Tibial nerve (tissue), 4 donors: ENCODE measurements at regions not wholly inside any gene's neighbourhood (a gene's known extent, or its start where the extent isn't known, plus 50 kb on each side); places are given as distances from the start of the nearest gene placed in this dataset.

Experiments used
- DNase-seq, 2 donors: peaks; one replicate each; pipeline ENCODE4 v3.0.0-alpha.2; 2019; ENCODE audit warnings: low spot score in 2 of 2
- H3K27ac ChIP-seq, 4 donors: fragments of 200-600 bp; sonication (generic) in 3 of 4; one replicate each; pipeline ENCODE4 v1.5.1; 2017 to 2019; ENCODE audit warnings: mild to moderate bottlenecking in 1 of 4
- H3K27me3 ChIP-seq, 2 donors: fragments of 200-600 bp; sonication (generic) in 1 of 2; one replicate each; pipeline versions ENCODE4 v1.5.1 to v1.6.0; 2017 to 2019
- H3K36me3 ChIP-seq, 3 donors: fragments of 200-600 bp; sonication (generic); one replicate each; pipeline ENCODE4 v1.5.1; 2018 to 2019
- H3K4me1 ChIP-seq, 4 donors: fragments of 200-600 bp; sonication (generic) in 3 of 4; one replicate each; pipeline ENCODE4 v1.5.1; 2017 to 2019
- H3K4me3 ChIP-seq, 4 donors: fragments of 200-600 bp; sonication (generic) in 3 of 4; one replicate each; pipeline ENCODE4 v1.5.1; 2017 to 2019; ENCODE audit warnings: mild to moderate bottlenecking in 1 of 4, moderate library complexity in 1 of 4
- H3K9me3 ChIP-seq, 4 donors: fragments of 200-600 bp; sonication (generic) in 3 of 4; one replicate each; pipeline ENCODE4 v1.5.1; 2017 to 2019
- CTCF ChIP-seq, 5 experiments: fragments of 200-600 bp in 3 of 5; fragments of 450-650 bp in 2 of 5; sonication (generic) in 3 of 5; IDR thresholded peaks; one replicate each; pipeline ENCODE4 v1.5.1; 2016 to 2019; ENCODE audit warnings: antibody characterized with exemption in 5 of 5, mild to moderate bottlenecking in 3 of 5, moderate library complexity in 2 of 5
- EP300 ChIP-seq, 2 donors: sonication (generic); formaldehyde crosslinking; IDR thresholded peaks; one replicate each; pipeline ENCODE4 v1.6.1; 2017; ENCODE audit warnings: antibody characterized with exemption in 2 of 2, mild to moderate bottlenecking in 1 of 2
- POLR2A ChIP-seq, 2 donors: fragments of 450-650 bp; IDR thresholded peaks; one replicate each; pipeline ENCODE4 v1.6.1; 2017; ENCODE audit warnings: antibody characterized with exemption in 2 of 2, mild to moderate bottlenecking in 2 of 2, moderate library complexity in 2 of 2
- WGBS, 2 donors: methylation state at CpG; one replicate each; pipeline ENCODE4 v1.1.5; 2018; 5-methylcytosine and 5-hydroxymethylcytosine counted together

- Histone ChIP-seq H3K27me3 (no peaks in the 10 kb centered on the region), H3K4me1 (no peaks in the 10 kb centered on the region), H3K27ac (no peak overlapping the region), H3K4me3 (no peak overlapping the region), H3K36me3 (no peaks in the 10 kb centered on the region), H3K9me3 (no peaks in the 10 kb centered on the region)
- WGBS, 2 donors: 87 to 88% methylated on average over 5 of the region's 5 CpGs
- no peak for DNase-seq
- TF ChIP-seq CTCF (IDR thresholded peaks at IDR 0.05) (no peak), POLR2A (IDR thresholded peaks at IDR 0.05) (no peak), EP300 (IDR thresholded peaks at IDR 0.05) (no peak)
Observed at GRCh38 chr5:8238080-8238479, 369.1 kb downstream of the MTRR start.

GRCh38 chr5:8239198-8239597, 370.2 kb downstream of the MTRR start:
- H3K36me3 ChIP-seq: no peaks in the 10 kb centered on the region
- no peak overlapping the region for H3K4me3 ChIP-seq
- WGBS, 2 donors: 53 to 58% methylated on average over 5 of the region's 5 CpGs
- no peaks in the 10 kb centered on the region for H3K4me1 ChIP-seq
- peaks cover 0 to 2% (median 0%) of the 10 kb centered on the region in 4 donors for H3K9me3 ChIP-seq
- TF ChIP-seq EP300 (IDR thresholded peaks at IDR 0.05): no peak
- no peak for TF ChIP-seq CTCF (IDR thresholded peaks at IDR 0.05)
- no peak for TF ChIP-seq POLR2A (IDR thresholded peaks at IDR 0.05)
- H3K27ac ChIP-seq: no peak overlapping the region
- DNase-seq: no peak
- H3K27me3 ChIP-seq: no peaks in the 10 kb centered on the region

DNA sequence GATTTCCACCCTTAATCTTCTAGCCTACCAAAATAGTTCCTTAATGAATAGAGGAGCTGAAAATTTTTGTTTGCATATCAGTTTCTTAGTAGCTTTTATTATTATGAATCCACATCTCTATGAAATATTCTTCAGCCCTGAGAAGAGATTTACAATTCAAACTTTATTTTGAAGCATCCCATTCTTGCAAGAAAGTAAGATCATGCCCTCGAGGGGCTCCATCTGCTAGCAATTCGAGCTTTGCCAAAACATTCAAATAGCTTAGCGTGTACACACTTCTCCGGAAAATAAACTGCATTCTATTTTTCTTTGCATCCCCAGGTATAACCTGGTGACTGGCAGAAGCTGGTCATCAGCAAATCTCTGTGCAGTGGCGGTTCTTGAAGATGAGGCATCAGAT, 370.7 kb downstream of the MTRR start:
- Histone ChIP-seq H3K27ac (no peak overlapping the region), H3K9me3 (peaks cover 0 to 6% (median 0%) of the 10 kb centered on the region in 4 donors), H3K4me3 (no peak overlapping the region), H3K27me3 (no peaks in the 10 kb centered on the region), H3K36me3 (no peaks in the 10 kb centered on the region), H3K4me1 (no peaks in the 10 kb centered on the region)
- DNase-seq: no peak
- TF ChIP-seq EP300 (IDR thresholded peaks at IDR 0.05) (no peak), CTCF (IDR thresholded peaks at IDR 0.05) (no peak), POLR2A (IDR thresholded peaks at IDR 0.05) (no peak)
- 39 to 53% methylated on average over 5 of the region's 5 CpGs for WGBS, 2 donors

- H3K27ac ChIP-seq: no peak overlapping the region
- 0 to 61% methylated on average over 1 of the region's 1 CpG for WGBS, 2 donors
- TF ChIP-seq CTCF (IDR thresholded peaks at IDR 0.05) (no peak), EP300 (IDR thresholded peaks at IDR 0.05) (no peak), POLR2A (IDR thresholded peaks at IDR 0.05) (no peak)
Observed at GRCh38 chr5:8241076-8241475, 372.1 kb downstream of the MTRR start.

DNA sequence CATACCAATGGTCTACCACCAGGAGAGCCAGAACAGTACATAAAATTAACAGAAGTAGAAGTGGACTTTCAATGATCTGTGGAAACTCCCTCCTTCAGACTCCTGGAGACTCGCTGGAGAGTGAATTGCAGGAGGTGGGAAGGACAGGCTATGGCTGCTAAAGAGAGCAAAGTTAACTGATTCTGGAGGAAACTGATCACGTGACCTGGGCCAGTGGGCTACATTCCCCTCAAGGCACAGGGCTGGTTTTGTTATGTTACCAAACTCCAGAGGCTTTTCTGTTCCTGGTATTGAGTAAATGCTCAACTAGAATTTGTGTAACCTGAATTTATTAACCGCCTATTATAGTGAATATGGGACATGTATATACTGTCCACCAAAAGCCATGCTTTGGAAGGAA, 372.6 kb downstream of the MTRR start:
- TF ChIP-seq POLR2A (IDR thresholded peaks at IDR 0.05) (no peak), EP300 (IDR thresholded peaks at IDR 0.05) (no peak), CTCF (IDR thresholded peaks at IDR 0.05) (no peak)
- no peaks in the 10 kb centered on the region for H3K27me3 ChIP-seq
- H3K4me1 ChIP-seq: no peaks in the 10 kb centered on the region
- H3K27ac ChIP-seq: no peak overlapping the region
- DNase-seq: no peak
- H3K9me3 ChIP-seq: peaks cover 0 to 8% (median 0%) of the 10 kb centered on the region in 4 donors
- 82 to 90% methylated on average over 3 of the region's 3 CpGs for WGBS, 2 donors
- no peaks in the 10 kb centered on the region for H3K36me3 ChIP-seq
- no peak overlapping the region for H3K4me3 ChIP-seq

More at GRCh38 chr5:8241076-8241475, 372.1 kb downstream of the MTRR start:
- no peak overlapping the region for H3K4me3 ChIP-seq
- H3K4me1 ChIP-seq: no peaks in the 10 kb centered on the region
- H3K9me3 ChIP-seq: peaks cover 0 to 8% (median 0%) of the 10 kb centered on the region in 4 donors
- DNase-seq: no peak
- H3K27me3 ChIP-seq: no peaks in the 10 kb centered on the region
- no peaks in the 10 kb centered on the region for H3K36me3 ChIP-seq
